HEK293 (cell line): ENCODE measurements at regions not wholly inside any gene's neighbourhood (a gene's known extent, or its start where the extent isn't known, plus 50 kb on each side); places are given as distances from the start of the nearest gene placed in this dataset.

Experiments used
- CTCF ChIA-PET: fragments of 350-600 bp; formaldehyde crosslinking; extraction: SDS; loops from one replicate; lab custom pipeline; 2021; ENCODE audit warnings: antibody characterized with exemption; lab: Yijun Ruan, JAX
- POLR2A ChIA-PET: fragments of 300-600 bp; formaldehyde crosslinking; extraction: SDS; loops from one replicate; lab custom pipeline; 2020; ENCODE audit warnings: antibody characterized with exemption, inconsistent platforms; lab: Yijun Ruan, JAX
- H3K27ac ChIP-seq: fragments of 200-500 bp; sonication (Bioruptor generic); 2 replicates; pipeline ENCODE4 v1.5.1; 2014; ENCODE audit warnings: low read depth, low read length, control low read depth, inconsistent platforms; ENCODE audit errors: extremely low read depth
- H3K36me3 ChIP-seq, 2 experiments: fragments of 200-500 bp in 1 of 2; sonication (Bioruptor generic) in 1 of 2; 1 replicate in 1 of 2; 2 replicates in 1 of 2; pipeline ENCODE4 v1.5.1; 2014 to 2017; ENCODE audit warnings: inconsistent platforms in 2 of 2, low read length in 2 of 2; ENCODE audit not compliant: control insufficient read depth in 2 of 2, insufficient read depth in 1 of 2
- H3K4me1 ChIP-seq: fragments of 200-500 bp; sonication (Bioruptor generic); 2 replicates; pipeline ENCODE4 v1.5.1; 2014; ENCODE audit warnings: mild to moderate bottlenecking, low read length, inconsistent platforms; ENCODE audit not compliant: control insufficient read depth, insufficient read depth
- H3K4me3 ChIP-seq: 2 replicates; pipeline ENCODE4 v1.5.1; 2011; ENCODE audit warnings: low read depth, mild to moderate bottlenecking, control low read depth, low read length, moderate library complexity
- H3K9me3 ChIP-seq: fragments of 200-500 bp; sonication (Bioruptor generic); 2 replicates; pipeline ENCODE4 v1.5.1; 2014; ENCODE audit warnings: low read depth, low read length, inconsistent platforms; ENCODE audit not compliant: control insufficient read depth, insufficient read depth
- FEZF1 ChIP-seq: fragments of 450-650 bp; formaldehyde crosslinking; IDR thresholded peaks from 2 replicates; pipeline ENCODE4 v1.5.1; 2016; ENCODE audit warnings: missing biosample characterization, missing genetic modification characterization
- OSR2 ChIP-seq: fragments of 450-650 bp; formaldehyde crosslinking; IDR thresholded peaks from 2 replicates; pipeline ENCODE4 v1.5.1; 2016; ENCODE audit warnings: missing biosample characterization, missing genetic modification characterization
- SETDB1 ChIP-seq: IDR thresholded peaks from one replicate; pipeline ENCODE4 v1.6.1; 2017; ENCODE audit warnings: mild to moderate bottlenecking, low read length, moderate library complexity, mixed read lengths; ENCODE audit not compliant: insufficient read length
- SP3 ChIP-seq: fragments of 450-650 bp; formaldehyde crosslinking; IDR thresholded peaks from 2 replicates; pipeline ENCODE4 v1.5.1; 2016; ENCODE audit warnings: missing biosample characterization, missing genetic modification characterization
- ZBTB49 ChIP-seq: fragments of 450-650 bp; formaldehyde crosslinking; IDR thresholded peaks from 2 replicates; pipeline ENCODE4 v1.5.1; 2016; ENCODE audit warnings: missing biosample characterization, missing genetic modification characterization, low read depth
- ZFHX2 ChIP-seq: fragments of 450-650 bp; formaldehyde crosslinking; conservative IDR thresholded peaks from 2 replicates; pipeline ENCODE4 v1.5.1; 2016; ENCODE audit warnings: missing biosample characterization, missing genetic modification characterization
- ZFP37 ChIP-seq: fragments of 450-650 bp; formaldehyde crosslinking; IDR thresholded peaks from 2 replicates; pipeline ENCODE4 v1.5.1; 2016; ENCODE audit warnings: missing biosample characterization, missing genetic modification characterization
- ZNF10 ChIP-seq: fragments of 450-650 bp; formaldehyde crosslinking; IDR thresholded peaks from 2 replicates; pipeline ENCODE4 v1.5.1; 2017; ENCODE audit warnings: missing biosample characterization, missing genetic modification characterization
- ZNF112 ChIP-seq: fragments of 450-650 bp; formaldehyde crosslinking; IDR thresholded peaks from 2 replicates; pipeline ENCODE4 v1.5.0; 2017; ENCODE audit warnings: missing biosample characterization, missing genetic modification characterization
- ZNF114 ChIP-seq: fragments of 450-650 bp; formaldehyde crosslinking; IDR thresholded peaks from 2 replicates; pipeline ENCODE4 v1.5.0; 2017; ENCODE audit warnings: missing biosample characterization, missing genetic modification characterization
- ZNF121 ChIP-seq: fragments of 450-650 bp; formaldehyde crosslinking; IDR thresholded peaks from 2 replicates; pipeline ENCODE4 v1.5.1; 2016; ENCODE audit warnings: missing biosample characterization, missing genetic modification characterization
- ZNF138 ChIP-seq: fragments of 450-650 bp; formaldehyde crosslinking; IDR thresholded peaks from 2 replicates; pipeline ENCODE4 v1.5.1; 2016; ENCODE audit warnings: missing biosample characterization, missing genetic modification characterization, borderline replicate concordance
- ZNF157 ChIP-seq: fragments of 450-650 bp; formaldehyde crosslinking; IDR thresholded peaks from 2 replicates; pipeline ENCODE4 v1.5.1; 2016; ENCODE audit warnings: missing biosample characterization, missing genetic modification characterization
- ZNF184 ChIP-seq: fragments of 450-650 bp; IDR thresholded peaks from 2 replicates; pipeline ENCODE4 v1.5.1; 2018; ENCODE audit warnings: missing biosample characterization, mild to moderate bottlenecking, missing genetic modification characterization
- ZNF274 ChIP-seq, 2 experiments: fragments of 200-500 bp in 1 of 2; fragments of 450-650 bp in 1 of 2; sonication (Bioruptor generic) in 1 of 2; formaldehyde crosslinking in 1 of 2; IDR thresholded peaks; 2 replicates each; pipeline versions ENCODE4 v1.5.1 to v1.6.1; 2014 to 2016; ENCODE audit warnings: borderline replicate concordance in 1 of 2, inconsistent platforms in 1 of 2, low read length in 1 of 2, missing biosample characterization in 1 of 2, missing genetic modification characterization in 1 of 2
- ZNF324 ChIP-seq: fragments of 450-650 bp; formaldehyde crosslinking; IDR thresholded peaks from 2 replicates; pipeline ENCODE4 v1.5.1; 2016; ENCODE audit warnings: missing biosample characterization, missing genetic modification characterization
- ZNF335 ChIP-seq: fragments of 450-650 bp; formaldehyde crosslinking; conservative IDR thresholded peaks from 2 replicates; pipeline ENCODE4 v1.5.1; 2016; ENCODE audit warnings: missing biosample characterization, missing genetic modification characterization
- ZNF391 ChIP-seq: fragments of 450-650 bp; formaldehyde crosslinking; IDR thresholded peaks from 2 replicates; pipeline ENCODE4 v1.5.1; 2016; ENCODE audit warnings: low read depth, missing biosample characterization, missing genetic modification characterization, borderline replicate concordance
- ZNF501 ChIP-seq: fragments of 450-650 bp; formaldehyde crosslinking; IDR thresholded peaks from 2 replicates; pipeline ENCODE4 v1.5.1; 2016; ENCODE audit warnings: missing biosample characterization, missing genetic modification characterization
- ZNF514 ChIP-seq: fragments of 450-650 bp; formaldehyde crosslinking; IDR thresholded peaks from 2 replicates; pipeline ENCODE4 v1.5.1; 2016; ENCODE audit warnings: missing biosample characterization, missing genetic modification characterization
- ZNF585B ChIP-seq: fragments of 450-650 bp; formaldehyde crosslinking; IDR thresholded peaks from 2 replicates; pipeline ENCODE4 v1.5.1; 2016; ENCODE audit warnings: missing biosample characterization, missing genetic modification characterization
- ZNF623 ChIP-seq: fragments of 450-650 bp; formaldehyde crosslinking; IDR thresholded peaks from 2 replicates; pipeline ENCODE4 v1.5.1; 2016; ENCODE audit warnings: missing biosample characterization, missing genetic modification characterization
- ZNF645 ChIP-seq: fragments of 450-650 bp; formaldehyde crosslinking; IDR thresholded peaks from 2 replicates; pipeline ENCODE4; 2016; ENCODE audit warnings: missing biosample characterization, missing genetic modification characterization
- ZNF701 ChIP-seq: fragments of 450-650 bp; formaldehyde crosslinking; IDR thresholded peaks from 2 replicates; pipeline ENCODE4 v1.5.1; 2016; ENCODE audit warnings: missing biosample characterization, missing genetic modification characterization
- ZNF747 ChIP-seq: fragments of 450-650 bp; formaldehyde crosslinking; IDR thresholded peaks from 2 replicates; pipeline ENCODE4 v1.5.1; 2016; ENCODE audit warnings: missing biosample characterization, missing genetic modification characterization
- ZNF830 ChIP-seq: fragments of 450-650 bp; IDR thresholded peaks from 2 replicates; pipeline ENCODE4 v1.5.0; 2018; ENCODE audit warnings: missing biosample characterization, missing genetic modification characterization, low read depth, mild to moderate bottlenecking, moderate library complexity
- ZNF837 ChIP-seq: fragments of 450-650 bp; formaldehyde crosslinking; IDR thresholded peaks from 2 replicates; pipeline ENCODE4 v1.5.1; 2016; ENCODE audit warnings: missing biosample characterization, missing genetic modification characterization
- ZSCAN30 ChIP-seq: fragments of 450-650 bp; IDR thresholded peaks from 2 replicates; pipeline ENCODE4 v1.5.1; 2018; ENCODE audit warnings: missing biosample characterization, mild to moderate bottlenecking, missing genetic modification characterization, moderate library complexity
- TF ChIP-seq, protein P1 (sequence below): fragments of 450-650 bp; formaldehyde crosslinking; IDR thresholded peaks from 2 replicates; pipeline ENCODE4 v1.5.1; 2016; ENCODE audit warnings: missing biosample characterization, missing genetic modification characterization

GRCh38 chr11:122265981-122266380 lies 150.0 kb upstream of the BLID start:
- H3K9me3 ChIP-seq: no peaks in the 10 kb centered on the region
- TF ChIP-seq ZNF10 (tag by site-specific recombination): no peak
- H3K27ac ChIP-seq: no peak overlapping the region
- CTCF ChIA-PET: no interaction called here
- POLR2A ChIA-PET: no interaction called here
- H3K36me3 ChIP-seq: no peaks in the 10 kb centered on the region
- no peak overlapping the region for H3K4me3 ChIP-seq
- peaks cover 3% of the 10 kb centered on the region; the same call in 1 of the 2 replicates for H3K4me1 ChIP-seq

DNA sequence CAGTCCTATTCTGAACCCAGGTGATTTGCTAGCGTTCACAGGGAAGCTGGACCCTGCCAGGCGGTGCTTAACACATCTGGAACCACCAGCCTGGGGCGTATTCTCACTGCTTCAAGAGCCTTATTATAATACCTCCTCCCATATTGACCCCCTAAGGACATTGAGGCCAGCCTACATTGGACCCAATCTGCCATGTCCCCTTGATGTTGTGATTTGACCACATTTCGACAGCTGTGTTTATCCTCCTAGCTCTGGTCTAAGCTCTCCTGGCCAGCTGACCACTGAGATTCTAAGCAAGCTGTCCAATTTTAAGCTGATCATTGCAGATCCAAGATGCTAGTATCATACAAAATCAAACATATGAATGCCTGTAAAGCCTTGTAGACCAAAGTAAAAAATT lies 148.1 kb upstream of the BLID start:
- POLR2A ChIA-PET: no interaction called here
- CTCF ChIA-PET: no interaction called here
- H3K4me3 ChIP-seq: no peak overlapping the region

DNA sequence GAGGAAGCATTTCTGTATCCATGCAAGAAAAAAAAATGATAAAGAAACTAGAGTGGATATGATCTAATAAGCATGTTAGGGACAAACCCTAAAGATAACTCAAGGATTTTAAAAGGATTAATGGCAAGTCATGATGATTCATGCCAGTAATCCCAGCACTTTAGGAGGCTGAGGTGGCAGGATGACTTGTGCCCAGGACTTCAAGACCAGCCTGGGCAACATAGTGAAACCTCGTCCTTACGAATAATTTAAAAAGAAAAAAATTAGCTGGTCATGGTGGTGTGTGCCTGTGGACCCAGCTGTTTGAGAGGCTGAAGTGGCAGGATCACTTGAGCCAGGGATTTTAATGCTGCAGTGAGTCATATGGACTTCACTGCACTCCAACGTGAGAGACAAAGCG lies 145.5 kb upstream of the BLID start:
- no peaks in the 10 kb centered on the region for H3K4me1 ChIP-seq

More for the DNA sequence above, 148.1 kb upstream of the BLID start:
- no peak for TF ChIP-seq ZNF335 (tag by site-specific recombination)
- no peak for TF ChIP-seq ZNF623 (tag by site-specific recombination)
- no peak for TF ChIP-seq ZNF391 (tag by site-specific recombination)
- TF ChIP-seq ZNF585B (tag by site-specific recombination): no peak
- no peak for TF ChIP-seq ZSCAN30 (tag by site-specific recombination)
- no peak for TF ChIP-seq ZNF747 (tag by site-specific recombination)
- TF ChIP-seq ZNF274 (IDR thresholded peaks at IDR 0.05; ENCODE audit: low read length): no peak
- no peak for TF ChIP-seq ZNF274 (tag by site-specific recombination; IDR thresholded peaks at IDR 0.05; ENCODE audit: borderline replicate concordance)
- TF ChIP-seq ZNF121 (tag by site-specific recombination): no peak
- no peak for TF ChIP-seq ZNF114 (tag by site-specific recombination)
- no peak for TF ChIP-seq ZNF157 (tag by site-specific recombination)
- no peak for TF ChIP-seq SETDB1
- Histone ChIP-seq H3K36me3 (no peaks in the 10 kb centered on the region), H3K27ac (no peak overlapping the region), H3K4me1 (peaks cover 3% of the 10 kb centered on the region; the same call in 1 of the 2 replicates), H3K9me3 (no peaks in the 10 kb centered on the region)

More for the DNA sequence above, 145.5 kb upstream of the BLID start:
- TF ChIP-seq ZNF747 (tag by site-specific recombination) (no peak), ZBTB49 (no peak), ZNF830 (tag by site-specific recombination) (no peak), ZNF184 (no peak), SP3 (tag by site-specific recombination) (no peak), ZNF112 (tag by site-specific recombination) (no peak), ZNF645 (tag by site-specific recombination) (no peak), ZNF501 (no peak), ZFP37 (tag by site-specific recombination) (no peak), ZNF157 (tag by site-specific recombination) (no peak), ZFHX2 (tag by site-specific recombination) (no peak), ZNF514 (no peak), ZNF701 (tag by site-specific recombination) (no peak), ZNF324 (tag by site-specific recombination) (no peak), ZNF837 (tag by site-specific recombination) (no peak), OSR2 (tag by site-specific recombination) (no peak), ZNF138 (tag by site-specific recombination) (no peak), ZNF10 (tag by site-specific recombination) (no peak), FEZF1 (tag by site-specific recombination) (no peak)
- TF ChIP-seq, protein P1, sequence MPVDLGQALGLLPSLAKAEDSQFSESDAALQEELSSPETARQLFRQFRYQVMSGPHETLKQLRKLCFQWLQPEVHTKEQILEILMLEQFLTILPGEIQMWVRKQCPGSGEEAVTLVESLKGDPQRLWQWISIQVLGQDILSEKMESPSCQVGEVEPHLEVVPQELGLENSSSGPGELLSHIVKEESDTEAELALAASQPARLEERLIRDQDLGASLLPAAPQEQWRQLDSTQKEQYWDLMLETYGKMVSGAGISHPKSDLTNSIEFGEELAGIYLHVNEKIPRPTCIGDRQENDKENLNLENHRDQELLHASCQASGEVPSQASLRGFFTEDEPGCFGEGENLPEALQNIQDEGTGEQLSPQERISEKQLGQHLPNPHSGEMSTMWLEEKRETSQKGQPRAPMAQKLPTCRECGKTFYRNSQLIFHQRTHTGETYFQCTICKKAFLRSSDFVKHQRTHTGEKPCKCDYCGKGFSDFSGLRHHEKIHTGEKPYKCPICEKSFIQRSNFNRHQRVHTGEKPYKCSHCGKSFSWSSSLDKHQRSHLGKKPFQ (tag by site-specific recombination): no peak
- Histone ChIP-seq H3K9me3 (no peaks in the 10 kb centered on the region), H3K4me3 (no peak overlapping the region), H3K27ac (no peak overlapping the region), H3K36me3 (no peaks in the 10 kb centered on the region)
- CTCF ChIA-PET: interaction anchor here (0.7 to 1.0 kb wide), 3 partner anchors 9 to 520 kb away, joined by 3 read pairs; no protein-coding TSS in a partner anchor
- POLR2A ChIA-PET: no interaction called here
